ENCODE measurements at regions not wholly inside any gene's neighbourhood (a gene's known extent, or its start where the extent isn't known, plus 50 kb on each side); places are given as distances from the start of the nearest gene placed in this dataset.

DNA sequence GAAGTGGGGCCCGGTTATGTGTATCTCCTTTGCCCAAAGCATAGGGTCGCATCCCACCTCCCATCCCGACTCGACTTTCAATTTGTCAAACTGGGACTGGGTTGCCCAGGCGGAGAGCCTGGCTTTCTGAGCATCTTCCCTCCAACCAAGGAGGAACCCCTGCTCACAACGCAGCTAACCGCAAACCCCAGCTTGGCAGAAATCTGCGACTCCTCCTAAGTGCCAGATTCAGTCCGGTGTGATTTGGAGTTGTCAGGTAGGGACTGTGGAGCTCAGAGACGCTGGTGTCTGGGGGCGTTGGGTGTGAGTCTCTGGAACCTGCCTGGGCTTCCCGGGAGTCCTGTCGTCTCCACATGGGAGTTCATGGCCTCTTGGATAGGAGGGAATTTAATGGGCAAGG is 1126.7 kb downstream of the AACS start:
- no peak for DNase-seq
- H3K36me3 ChIP-seq = no peaks in the 10 kb centered on the region

DNA sequence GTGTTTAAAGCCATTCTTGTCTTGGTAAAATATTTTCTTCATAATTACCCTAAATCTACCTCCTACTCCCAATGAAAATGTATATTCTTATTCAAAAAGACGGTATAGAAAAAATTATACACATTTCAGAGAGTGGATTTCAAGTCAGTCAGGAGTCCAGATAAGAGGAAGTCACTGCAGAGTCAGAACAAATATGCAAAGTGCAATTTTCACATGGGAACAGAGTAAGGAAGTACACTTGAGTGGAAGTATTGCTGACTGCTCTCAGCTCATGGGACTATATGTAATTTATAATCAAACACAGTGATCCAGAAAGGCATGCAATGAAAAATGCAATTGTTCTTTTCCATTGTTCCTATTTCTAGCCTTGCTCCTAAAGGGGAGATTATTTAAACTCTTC is 1128.0 kb downstream of the AACS start:
- Histone ChIP-seq H3K36me3 (no peaks in the 10 kb centered on the region), H3K4me3 (ENCODE audit: low read depth, low read length) (no peak overlapping the region), H3K9me3 (ENCODE audit: severe bottlenecking) (no peaks in the 10 kb centered on the region), H3K27ac (no peak overlapping the region), H3K27me3 (ENCODE audit: insufficient read depth, low read depth, severe bottlenecking) (peaks cover 9% of the 10 kb centered on the region)
- TF ChIP-seq CTCF (IDR thresholded peaks at IDR 0.05; ENCODE audit: low read depth, low read length) = no peak
- no peak for DNase-seq

More for the DNA sequence above, 1126.7 kb downstream of the AACS start:
- Histone ChIP-seq H3K9me3 (ENCODE audit: severe bottlenecking) (no peaks in the 10 kb centered on the region), H3K4me3 (ENCODE audit: low read depth, low read length) (no peak overlapping the region), H3K27me3 (ENCODE audit: insufficient read depth, low read depth, severe bottlenecking) (peaks cover 12% of the 10 kb centered on the region), H3K27ac (no peak overlapping the region)
- no peak for TF ChIP-seq CTCF (IDR thresholded peaks at IDR 0.05; ENCODE audit: low read depth, low read length)

GRCh38 chr12:126196263-126196662 is 1131.0 kb downstream of the AACS start:
- Histone ChIP-seq H3K4me3 (ENCODE audit: low read depth, low read length) (no peak overlapping the region), H3K9me3 (ENCODE audit: severe bottlenecking) (no peaks in the 10 kb centered on the region), H3K27ac (no peak overlapping the region), H3K36me3 (no peaks in the 10 kb centered on the region), H3K27me3 (ENCODE audit: insufficient read depth, low read depth, severe bottlenecking) (peaks cover 3% of the 10 kb centered on the region)
- no peak for DNase-seq
- no peak for TF ChIP-seq CTCF (IDR thresholded peaks at IDR 0.05; ENCODE audit: low read depth, low read length)

DNA sequence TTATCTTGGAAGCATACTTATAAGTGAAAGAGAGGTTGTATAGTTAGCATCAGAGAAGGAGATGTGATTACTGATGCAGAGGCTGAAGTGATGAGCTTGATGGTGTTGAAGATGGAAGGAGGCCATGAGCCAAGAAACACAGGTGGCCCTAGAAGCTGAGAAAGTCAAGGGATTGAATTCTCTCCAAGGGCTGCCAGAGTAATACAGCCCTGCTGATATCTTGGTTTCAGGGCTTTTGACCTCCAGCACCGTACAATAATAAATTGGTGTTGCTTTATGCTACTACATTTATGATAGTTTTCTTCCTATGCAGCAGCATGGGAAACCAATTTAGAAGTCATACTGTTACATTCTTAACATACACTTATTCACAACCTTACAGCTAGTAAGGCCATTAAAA is 1133.3 kb downstream of the AACS start:
- Histone ChIP-seq H3K27me3 (ENCODE audit: insufficient read depth, low read depth, severe bottlenecking) (peaks cover 7% of the 10 kb centered on the region), H3K36me3 (no peaks in the 10 kb centered on the region), H3K4me3 (ENCODE audit: low read depth, low read length) (no peak overlapping the region), H3K27ac (no peak overlapping the region), H3K9me3 (ENCODE audit: severe bottlenecking) (no peaks in the 10 kb centered on the region)
- TF ChIP-seq CTCF (IDR thresholded peaks at IDR 0.05; ENCODE audit: low read depth, low read length) = no peak
- no peak for DNase-seq

- DNase-seq = no peak
- TF ChIP-seq CTCF (IDR thresholded peaks at IDR 0.05; ENCODE audit: low read depth, low read length) = no peak
- H3K27me3 ChIP-seq (ENCODE audit: insufficient read depth, low read depth, severe bottlenecking) = peaks cover 6% of the 10 kb centered on the region
- H3K27ac ChIP-seq = no peak overlapping the region
- H3K36me3 ChIP-seq = no peaks in the 10 kb centered on the region
- no peak overlapping the region for H3K4me3 ChIP-seq (ENCODE audit: low read depth, low read length)
- H3K9me3 ChIP-seq (ENCODE audit: severe bottlenecking) = no peaks in the 10 kb centered on the region
Observed at GRCh38 chr12:126198966-126199692, 1133.9 kb downstream of the AACS start.
